ENCODE measurements at regions not wholly inside any gene's neighbourhood (a gene's known extent, or its start where the extent isn't known, plus 50 kb on each side); places are given as distances from the start of the nearest gene placed in this dataset.

DNA sequence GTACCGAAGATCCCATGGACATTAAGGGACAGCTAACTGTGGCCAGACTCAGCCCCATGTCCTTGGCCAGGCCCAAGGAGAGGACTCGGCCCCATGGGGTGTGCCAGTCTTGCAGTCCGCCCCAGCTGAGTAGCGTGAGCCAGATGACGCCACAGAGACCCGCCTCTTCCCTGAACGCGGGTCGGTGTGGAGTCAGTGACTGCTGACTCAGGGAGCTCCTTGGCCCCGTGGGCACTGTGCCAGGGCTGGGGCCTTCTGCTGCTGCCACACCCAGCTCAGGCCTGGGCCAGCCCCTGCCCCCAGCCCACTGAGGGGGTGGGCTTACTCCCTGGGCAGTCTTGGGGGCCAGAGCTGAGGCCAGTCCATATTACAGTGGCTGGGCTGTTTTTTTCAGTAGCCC lies 52.8 kb downstream of the PLXNA1 start:
- Histone ChIP-seq H3K79me1 (ENCODE audit: low read length) (no peaks in the 10 kb centered on the region), H3K27ac (ENCODE audit: low read depth, low read length) (no peak overlapping the region), H3K18ac (ENCODE audit: low read length) (no peak overlapping the region), H2AFZ (ENCODE audit: insufficient read depth, low read length, poor library complexity) (no peak overlapping the region), H3K4me3 (ENCODE audit: low read depth, low read length) (no peak overlapping the region), H2AK5ac (ENCODE audit: low read length) (no peak overlapping the region), H3K4me1 (ENCODE audit: control insufficient read depth in 1 of 2, insufficient read depth in 2 of 2, low read length in 2 of 2) (no peaks in the 10 kb centered on the region), H2BK12ac (ENCODE audit: low read length) (no peak overlapping the region), H3K36me3 (ENCODE audit: control insufficient read depth in 1 of 2, insufficient read depth in 2 of 2, low read length in 2 of 2) (peaks cover 45 to 51% of the 10 kb centered on the region in 2 experiments), H3K14ac (ENCODE audit: low read length) (no peak overlapping the region), H4K8ac (ENCODE audit: low read depth, low read length) (no peak overlapping the region), H4K12ac (ENCODE audit: low read depth, low read length) (no peak overlapping the region), H3K79me2 (ENCODE audit: control insufficient read depth, insufficient read depth, low read length, poor library complexity) (no peaks in the 10 kb centered on the region), H2BK5ac (ENCODE audit: low read depth, low read length, poor library complexity) (no peak overlapping the region), H3K9ac (ENCODE audit: low read length) (no peak overlapping the region), H3K4me2 (ENCODE audit: low read length) (no peak overlapping the region), H4K91ac (ENCODE audit: low read depth, low read length) (no peak overlapping the region), H2BK120ac (ENCODE audit: insufficient read depth, low read length, poor library complexity) (no peak overlapping the region), H3K27me3 (ENCODE audit: insufficient read depth, low read length) (no peaks in the 10 kb centered on the region), H3K23ac (ENCODE audit: low read length) (no peak overlapping the region), H3K9me3 (ENCODE audit: insufficient read depth, low read depth, low read length) (no peaks in the 10 kb centered on the region), H3K4ac (ENCODE audit: low read depth, low read length) (no peak overlapping the region)
- peak in 1 of 2 donors; percentile 25 for DNase-seq
- no CpG with 5 or more reads among the region's 10 CpGs for WGBS (ENCODE audit: extremely low coverage, insufficient coverage, insufficient read length)

DNA sequence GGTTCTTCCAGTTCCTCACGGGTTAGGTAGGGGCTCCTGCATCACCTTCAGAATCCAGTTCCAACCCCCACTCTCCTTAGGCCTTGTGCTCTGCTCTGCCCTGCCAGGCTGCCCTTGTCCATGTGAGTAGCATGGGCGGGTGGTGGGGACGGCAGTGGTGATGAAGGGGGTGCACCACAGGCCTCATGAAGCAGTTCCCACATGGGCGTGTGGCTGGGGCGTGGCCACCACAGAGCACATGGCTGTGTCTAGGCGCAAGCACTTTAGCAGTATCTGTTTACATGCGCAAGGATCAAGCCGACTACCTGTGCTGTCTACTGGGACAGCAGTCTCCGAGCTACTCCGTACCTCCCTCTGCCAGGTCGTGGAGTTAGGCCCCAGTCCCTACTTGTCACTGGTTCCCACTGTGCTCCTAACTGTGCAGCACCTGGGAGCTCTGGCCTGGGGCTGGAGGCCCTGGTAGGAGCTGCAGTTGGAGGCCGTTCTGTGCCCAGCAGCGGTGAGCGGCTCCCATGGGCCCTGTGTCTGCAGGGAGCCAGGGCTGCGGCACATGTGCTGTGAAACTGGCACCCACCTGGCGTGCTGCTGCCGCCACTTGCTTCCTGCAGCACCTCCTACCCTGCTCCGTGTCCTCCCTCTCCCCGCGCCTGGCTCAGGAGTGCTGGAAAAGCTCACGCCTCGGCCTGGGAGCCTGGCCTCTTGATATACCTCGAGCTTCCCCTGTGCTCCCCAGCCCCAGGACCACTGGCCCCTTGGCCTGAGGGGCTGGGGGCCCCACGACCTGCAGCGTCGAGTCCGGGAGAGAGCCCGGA lies 53.5 kb downstream of the PLXNA1 start:
- no peaks in the 10 kb centered on the region for H3K27me3 ChIP-seq (ENCODE audit: insufficient read depth, low read length)
- peaks cover 37 to 44% of the 10 kb centered on the region in 2 experiments for H3K36me3 ChIP-seq (ENCODE audit: control insufficient read depth in 1 of 2, insufficient read depth in 2 of 2, low read length in 2 of 2)
- H2AK5ac ChIP-seq (ENCODE audit: low read length) = no peak overlapping the region
- no peak overlapping the region for H2BK120ac ChIP-seq (ENCODE audit: insufficient read depth, low read length, poor library complexity)
- H3K9ac ChIP-seq (ENCODE audit: low read length) = no peak overlapping the region
- no peaks in the 10 kb centered on the region for H3K4me1 ChIP-seq (ENCODE audit: control insufficient read depth in 1 of 2, insufficient read depth in 2 of 2, low read length in 2 of 2)
- H3K79me2 ChIP-seq (ENCODE audit: control insufficient read depth, insufficient read depth, low read length, poor library complexity) = no peaks in the 10 kb centered on the region
- H3K79me1 ChIP-seq (ENCODE audit: low read length) = no peaks in the 10 kb centered on the region
- no peak overlapping the region for H4K91ac ChIP-seq (ENCODE audit: low read depth, low read length)
- no peak overlapping the region for H2BK5ac ChIP-seq (ENCODE audit: low read depth, low read length, poor library complexity)
- no peak overlapping the region for H2AFZ ChIP-seq (ENCODE audit: insufficient read depth, low read length, poor library complexity)
- no peaks in the 10 kb centered on the region for H3K9me3 ChIP-seq (ENCODE audit: insufficient read depth, low read depth, low read length)
- no peak overlapping the region for H3K14ac ChIP-seq (ENCODE audit: low read length)
- no peak overlapping the region for H3K4me3 ChIP-seq (ENCODE audit: low read depth, low read length)
- no peak for DNase-seq
- no CpG with 5 or more reads among the region's 28 CpGs for WGBS (ENCODE audit: extremely low coverage, insufficient coverage, insufficient read length)
- no peak overlapping the region for H3K23ac ChIP-seq (ENCODE audit: low read length)
- H3K4ac ChIP-seq (ENCODE audit: low read depth, low read length) = no peak overlapping the region
- H2BK12ac ChIP-seq (ENCODE audit: low read length) = no peak overlapping the region
- H3K4me2 ChIP-seq (ENCODE audit: low read length) = no peak overlapping the region
- no peak overlapping the region for H3K18ac ChIP-seq (ENCODE audit: low read length)
- H4K8ac ChIP-seq (ENCODE audit: low read depth, low read length) = no peak overlapping the region
- no peak overlapping the region for H3K27ac ChIP-seq (ENCODE audit: low read depth, low read length)
- H4K12ac ChIP-seq (ENCODE audit: low read depth, low read length) = no peak overlapping the region

DNA sequence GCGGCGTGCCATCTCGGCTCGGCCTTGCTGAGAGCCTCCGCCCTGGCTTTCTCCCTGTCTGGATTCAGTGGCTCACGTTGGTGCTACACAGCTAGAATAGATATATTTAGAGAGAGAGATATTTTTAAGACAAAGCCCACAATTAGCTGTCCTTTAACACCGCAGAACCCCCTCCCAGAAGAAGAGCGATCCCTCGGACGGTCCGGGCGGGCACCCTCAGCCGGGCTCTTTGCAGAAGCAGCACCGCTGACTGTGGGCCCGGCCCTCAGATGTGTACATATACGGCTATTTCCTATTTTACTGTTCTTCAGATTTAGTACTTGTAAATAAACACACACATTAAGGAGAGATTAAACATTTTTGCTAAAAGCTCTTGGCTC lies 54.1 kb downstream of the PLXNA1 start:
- Histone ChIP-seq H2BK120ac (ENCODE audit: insufficient read depth, low read length, poor library complexity) (no peak overlapping the region), H3K4me1 (ENCODE audit: control insufficient read depth in 1 of 2, insufficient read depth in 2 of 2, low read length in 2 of 2) (no peaks in the 10 kb centered on the region), H2BK12ac (ENCODE audit: low read length) (no peak overlapping the region), H3K4me2 (ENCODE audit: low read length) (no peak overlapping the region), H4K12ac (ENCODE audit: low read depth, low read length) (no peak overlapping the region), H4K91ac (ENCODE audit: low read depth, low read length) (no peak overlapping the region), H3K14ac (ENCODE audit: low read length) (no peak overlapping the region), H3K79me1 (ENCODE audit: low read length) (no peaks in the 10 kb centered on the region), H3K36me3 (ENCODE audit: control insufficient read depth in 1 of 2, insufficient read depth in 2 of 2, low read length in 2 of 2) (peaks cover 33 to 38% of the 10 kb centered on the region in 2 experiments), H3K9ac (ENCODE audit: low read length) (no peak overlapping the region), H3K4ac (ENCODE audit: low read depth, low read length) (no peak overlapping the region), H3K27ac (ENCODE audit: low read depth, low read length) (no peak overlapping the region), H4K8ac (ENCODE audit: low read depth, low read length) (no peak overlapping the region), H3K4me3 (ENCODE audit: low read depth, low read length) (no peak overlapping the region), H3K18ac (ENCODE audit: low read length) (no peak overlapping the region), H2AFZ (ENCODE audit: insufficient read depth, low read length, poor library complexity) (no peak overlapping the region), H3K27me3 (ENCODE audit: insufficient read depth, low read length) (no peaks in the 10 kb centered on the region), H3K23ac (ENCODE audit: low read length) (no peak overlapping the region), H2AK5ac (ENCODE audit: low read length) (no peak overlapping the region), H3K79me2 (ENCODE audit: control insufficient read depth, insufficient read depth, low read length, poor library complexity) (no peaks in the 10 kb centered on the region), H2BK5ac (ENCODE audit: low read depth, low read length, poor library complexity) (no peak overlapping the region), H3K9me3 (ENCODE audit: insufficient read depth, low read depth, low read length) (no peaks in the 10 kb centered on the region)
- no peak for DNase-seq
- WGBS (ENCODE audit: extremely low coverage, insufficient coverage, insufficient read length) = no CpG with 5 or more reads among the region's 16 CpGs

DNA sequence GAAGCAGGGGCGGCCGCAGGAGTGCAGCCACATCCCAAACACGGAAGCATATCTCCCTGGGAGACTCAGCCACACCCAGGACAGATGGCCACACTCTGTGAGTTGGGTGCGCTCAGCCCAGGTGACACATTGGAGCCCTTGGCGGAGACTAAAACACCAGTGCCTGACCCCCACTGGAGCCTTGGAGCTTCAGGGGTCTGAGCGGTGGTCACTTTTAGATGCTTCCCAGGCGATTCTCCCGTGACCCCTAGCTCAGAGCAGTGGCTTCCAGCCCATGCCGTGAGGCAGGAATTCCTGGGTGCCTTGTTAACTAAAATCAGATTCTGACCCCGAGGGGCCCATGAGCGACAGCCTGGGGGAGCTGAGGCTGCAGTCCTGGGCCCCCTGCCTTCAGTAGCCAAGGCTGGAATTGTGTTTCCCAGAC lies 54.5 kb downstream of the PLXNA1 start:
- H4K12ac ChIP-seq (ENCODE audit: low read depth, low read length) = no peak overlapping the region
- H3K27ac ChIP-seq (ENCODE audit: low read depth, low read length) = no peak overlapping the region
- WGBS (ENCODE audit: extremely low coverage, insufficient coverage, insufficient read length) = no CpG with 5 or more reads among the region's 11 CpGs
- H2BK12ac ChIP-seq (ENCODE audit: low read length) = no peak overlapping the region
- H3K9ac ChIP-seq (ENCODE audit: low read length) = no peak overlapping the region
- peaks cover 29 to 34% of the 10 kb centered on the region in 2 experiments for H3K36me3 ChIP-seq (ENCODE audit: control insufficient read depth in 1 of 2, insufficient read depth in 2 of 2, low read length in 2 of 2)
- no peak overlapping the region for H4K91ac ChIP-seq (ENCODE audit: low read depth, low read length)
- H3K79me2 ChIP-seq (ENCODE audit: control insufficient read depth, insufficient read depth, low read length, poor library complexity) = no peaks in the 10 kb centered on the region
- no peak overlapping the region for H3K23ac ChIP-seq (ENCODE audit: low read length)
- no peak overlapping the region for H2BK5ac ChIP-seq (ENCODE audit: low read depth, low read length, poor library complexity)
- no peak overlapping the region for H2AFZ ChIP-seq (ENCODE audit: insufficient read depth, low read length, poor library complexity)
- H3K4me1 ChIP-seq (ENCODE audit: control insufficient read depth in 1 of 2, insufficient read depth in 2 of 2, low read length in 2 of 2) = no peaks in the 10 kb centered on the region
- no peak overlapping the region for H2AK5ac ChIP-seq (ENCODE audit: low read length)
- no peaks in the 10 kb centered on the region for H3K9me3 ChIP-seq (ENCODE audit: insufficient read depth, low read depth, low read length)
- no peak overlapping the region for H4K8ac ChIP-seq (ENCODE audit: low read depth, low read length)
- no peak overlapping the region for H3K4me3 ChIP-seq (ENCODE audit: low read depth, low read length)
- no peak overlapping the region for H3K18ac ChIP-seq (ENCODE audit: low read length)
- no peak overlapping the region for H2BK120ac ChIP-seq (ENCODE audit: insufficient read depth, low read length, poor library complexity)
- no peak overlapping the region for H3K14ac ChIP-seq (ENCODE audit: low read length)
- H3K4ac ChIP-seq (ENCODE audit: low read depth, low read length) = no peak overlapping the region
- H3K79me1 ChIP-seq (ENCODE audit: low read length) = no peaks in the 10 kb centered on the region
- no peak for DNase-seq
- no peak overlapping the region for H3K4me2 ChIP-seq (ENCODE audit: low read length)
- no peaks in the 10 kb centered on the region for H3K27me3 ChIP-seq (ENCODE audit: insufficient read depth, low read length)
